ENCODE measurements at regions not wholly inside any gene's neighbourhood (a gene's known extent, or its start where the extent isn't known, plus 50 kb on each side); places are given as distances from the start of the nearest gene placed in this dataset.

- DNase-seq (ENCODE audit: low read depth) = no peak
- TF ChIP-seq CTCF (IDR thresholded peaks at IDR 0.05; ENCODE audit: insufficient read depth, low read depth, low read length, missing control alignments) = no peak
- no peak overlapping the region for H3K4me3 ChIP-seq (ENCODE audit: low read length)
These were observed 785.6 kb upstream of the SOX9 start for GRCh38 chr17:71335212-71335611.

- TF ChIP-seq CTCF (IDR thresholded peaks at IDR 0.05; ENCODE audit: insufficient read depth, low read depth, low read length, missing control alignments) = no peak
- peak; percentile 25 for DNase-seq (ENCODE audit: low read depth)
- no peak overlapping the region for H3K4me3 ChIP-seq (ENCODE audit: low read length)
These were observed 782.9 kb upstream of the SOX9 start for GRCh38 chr17:71337938-71338337.

GRCh38 chr17:71338396-71338795, 782.4 kb upstream of the SOX9 start:
- DNase-seq (ENCODE audit: low read depth) = peak; percentile 40
- no peak for TF ChIP-seq CTCF (IDR thresholded peaks at IDR 0.05; ENCODE audit: insufficient read depth, low read depth, low read length, missing control alignments)
- no peak overlapping the region for H3K4me3 ChIP-seq (ENCODE audit: low read length)

GRCh38 chr17:71339206-71339605, 781.6 kb upstream of the SOX9 start:
- no peak overlapping the region for H3K4me3 ChIP-seq (ENCODE audit: low read length)
- DNase-seq (ENCODE audit: low read depth) = no peak
- TF ChIP-seq CTCF (IDR thresholded peaks at IDR 0.05; ENCODE audit: insufficient read depth, low read depth, low read length, missing control alignments) = no peak

- H3K4me3 ChIP-seq (ENCODE audit: low read length) = no peak overlapping the region
- TF ChIP-seq CTCF (IDR thresholded peaks at IDR 0.05; ENCODE audit: insufficient read depth, low read depth, low read length, missing control alignments) = no peak
- no peak for DNase-seq (ENCODE audit: low read depth)
These were observed 778.1 kb upstream of the SOX9 start for GRCh38 chr17:71342737-71343136.

GRCh38 chr17:71349908-71350600, 770.8 kb upstream of the SOX9 start:
- no peak for DNase-seq (ENCODE audit: low read depth)
- no peak for TF ChIP-seq CTCF (IDR thresholded peaks at IDR 0.05; ENCODE audit: insufficient read depth, low read depth, low read length, missing control alignments)
- H3K4me3 ChIP-seq (ENCODE audit: low read length) = no peak overlapping the region

GRCh38 chr17:71360301-71360700, 760.5 kb upstream of the SOX9 start:
- no peak overlapping the region for H3K4me3 ChIP-seq (ENCODE audit: low read length)
- peak; percentile 14 for DNase-seq (ENCODE audit: low read depth)
- no peak for TF ChIP-seq CTCF (IDR thresholded peaks at IDR 0.05; ENCODE audit: insufficient read depth, low read depth, low read length, missing control alignments)
